Suprapubic skin (tissue), 4 donors: ENCODE measurements at regions not wholly inside any gene's neighbourhood (a gene's known extent, or its start where the extent isn't known, plus 50 kb on each side); places are given as distances from the start of the nearest gene placed in this dataset.

Experiments used
- EP300 ChIP-seq: sonication (generic); formaldehyde crosslinking; IDR thresholded peaks from one replicate; pipeline ENCODE4 v1.6.1; 2017; ENCODE audit warnings: antibody characterized with exemption
- POLR2A ChIP-seq, 2 donors: fragments of 450-650 bp; IDR thresholded peaks; one replicate each; pipeline ENCODE4 v1.6.1; 2017; ENCODE audit warnings: antibody characterized with exemption in 2 of 2, mild to moderate bottlenecking in 2 of 2, moderate library complexity in 2 of 2
- POLR2AphosphoS5 ChIP-seq, 3 donors: sonication (generic); formaldehyde crosslinking; IDR thresholded peaks; one replicate each; pipeline ENCODE4 v1.6.1; 2017; ENCODE audit warnings: antibody characterized with exemption in 3 of 3
- TF ChIP-seq, protein P1 (sequence below), 2 donors: fragments of 200-600 bp in 1 of 2; fragments of 450-650 bp in 1 of 2; sonication (generic) in 1 of 2; IDR thresholded peaks; one replicate each; pipeline ENCODE4 v1.5.1; 2016 to 2019; ENCODE audit warnings: antibody characterized with exemption in 2 of 2, mild to moderate bottlenecking in 1 of 2, moderate library complexity in 1 of 2

DNA sequence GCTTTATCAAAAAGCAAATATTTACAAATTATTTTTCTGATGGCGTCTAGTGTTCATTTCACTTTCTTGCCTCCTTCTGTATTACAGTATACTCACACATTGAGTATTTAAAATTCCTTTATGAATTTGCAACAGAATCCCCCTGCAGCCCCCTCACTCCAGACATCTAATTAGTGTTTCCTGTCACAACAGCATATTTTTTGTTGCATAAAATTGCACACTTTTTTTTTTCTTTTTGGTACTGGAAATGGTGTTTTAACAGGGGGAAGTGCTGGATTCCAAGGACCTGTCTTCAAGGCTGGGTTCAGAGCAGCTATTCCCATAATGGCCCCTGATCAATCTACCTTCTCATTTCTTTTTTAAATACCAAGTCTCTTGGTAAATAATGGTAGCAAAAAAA is 184.3 kb upstream of the HMCN1 start:
- TF ChIP-seq, protein P1, sequence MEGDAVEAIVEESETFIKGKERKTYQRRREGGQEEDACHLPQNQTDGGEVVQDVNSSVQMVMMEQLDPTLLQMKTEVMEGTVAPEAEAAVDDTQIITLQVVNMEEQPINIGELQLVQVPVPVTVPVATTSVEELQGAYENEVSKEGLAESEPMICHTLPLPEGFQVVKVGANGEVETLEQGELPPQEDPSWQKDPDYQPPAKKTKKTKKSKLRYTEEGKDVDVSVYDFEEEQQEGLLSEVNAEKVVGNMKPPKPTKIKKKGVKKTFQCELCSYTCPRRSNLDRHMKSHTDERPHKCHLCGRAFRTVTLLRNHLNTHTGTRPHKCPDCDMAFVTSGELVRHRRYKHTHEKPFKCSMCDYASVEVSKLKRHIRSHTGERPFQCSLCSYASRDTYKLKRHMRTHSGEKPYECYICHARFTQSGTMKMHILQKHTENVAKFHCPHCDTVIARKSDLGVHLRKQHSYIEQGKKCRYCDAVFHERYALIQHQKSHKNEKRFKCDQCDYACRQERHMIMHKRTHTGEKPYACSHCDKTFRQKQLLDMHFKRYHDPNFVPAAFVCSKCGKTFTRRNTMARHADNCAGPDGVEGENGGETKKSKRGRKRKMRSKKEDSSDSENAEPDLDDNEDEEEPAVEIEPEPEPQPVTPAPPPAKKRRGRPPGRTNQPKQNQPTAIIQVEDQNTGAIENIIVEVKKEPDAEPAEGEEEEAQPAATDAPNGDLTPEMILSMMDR (IDR thresholded peaks at IDR 0.05): no peak
- TF ChIP-seq POLR2A (IDR thresholded peaks at IDR 0.05) (no peak), POLR2AphosphoS5 (IDR thresholded peaks at IDR 0.05) (no peak), EP300 (no peak)
